Fibroblast of lung (primary cell): ENCODE measurements at regions not wholly inside any gene's neighbourhood (a gene's known extent, or its start where the extent isn't known, plus 50 kb on each side); places are given as distances from the start of the nearest gene placed in this dataset.
"Not testable (repeated sequence)": the region's sequence is repeated elsewhere in the genome, so short reads cannot be mapped to it uniquely, and the experiment has no call there.

Experiments used
- DNase-seq, 2 donors: peaks; one replicate each; pipeline versions ENCODE4 v3.0.0 to v3.0.0-alpha.2; 2010; ENCODE audit warnings: low read depth in 2 of 2
- H2AFZ ChIP-seq: 2 replicates; pipeline ENCODE4 v1.5.1; 2012; ENCODE audit warnings: low read length, control low read depth, inconsistent platforms
- H3K27ac ChIP-seq: 2 replicates; pipeline ENCODE4 v1.5.1; 2011; ENCODE audit warnings: low read length, control low read depth; ENCODE audit not compliant: insufficient read depth
- H3K27me3 ChIP-seq: 2 replicates; pipeline ENCODE4 v1.5.1; 2011; ENCODE audit warnings: mild to moderate bottlenecking, low read length; ENCODE audit not compliant: control insufficient read depth, insufficient read depth
- H3K36me3 ChIP-seq: 2 replicates; pipeline ENCODE4 v1.5.1; 2011; ENCODE audit warnings: low read length; ENCODE audit not compliant: control insufficient read depth, insufficient read depth
- H3K4me1 ChIP-seq: 2 replicates; pipeline ENCODE4 v1.5.1; 2011; ENCODE audit warnings: low read length; ENCODE audit not compliant: control insufficient read depth, insufficient read depth; ENCODE audit errors: extremely low read depth
- H3K4me2 ChIP-seq: 2 replicates; pipeline ENCODE4 v1.5.1; 2011; ENCODE audit warnings: low read length, control low read depth; ENCODE audit not compliant: insufficient read depth; ENCODE audit errors: extremely low read depth
- H3K4me3 ChIP-seq, 4 experiments: fragments of 200-600 bp in 1 of 4; sonication (generic) in 1 of 4; replicated peaks in 1 of 4; 2 replicates each; pipeline ENCODE4 v1.5.1; 2011 to 2016; ENCODE audit warnings: low read length in 4 of 4, low read depth in 3 of 4, mild to moderate bottlenecking in 3 of 4, control low read depth in 2 of 4, inconsistent platforms in 1 of 4, mixed read lengths in 1 of 4; ENCODE audit not compliant: insufficient read depth in 1 of 4; ENCODE audit errors: control extremely low read depth in 1 of 4
- H3K79me2 ChIP-seq: 2 replicates; pipeline ENCODE4 v1.5.1; 2012; ENCODE audit warnings: mild to moderate bottlenecking, low read length, inconsistent platforms; ENCODE audit not compliant: control insufficient read depth, insufficient read depth
- H3K9ac ChIP-seq: 2 replicates; pipeline ENCODE4 v1.5.1; 2011; ENCODE audit warnings: mild to moderate bottlenecking, low read length, control low read depth; ENCODE audit not compliant: insufficient read depth
- H3K9me3 ChIP-seq: 2 replicates; pipeline ENCODE4 v1.5.1; 2012; ENCODE audit warnings: low read depth, low read length; ENCODE audit not compliant: control insufficient read depth, insufficient read depth
- H4K20me1 ChIP-seq: 2 replicates; pipeline ENCODE4 v1.5.1; 2011; ENCODE audit warnings: low read length; ENCODE audit not compliant: control insufficient read depth, insufficient read depth; ENCODE audit errors: extremely low read depth
- CTCF ChIP-seq, 2 donors: IDR thresholded peaks in 1 of 2; conservative IDR thresholded peaks in 1 of 2; 1 replicate in 1 of 2; 2 replicates in 1 of 2; pipeline ENCODE4 v1.5.1; 2011 to 2012; ENCODE audit warnings: low read length in 2 of 2, control low read depth in 1 of 2, inconsistent platforms in 1 of 2, low read depth in 1 of 2, mild to moderate bottlenecking in 1 of 2
- EZH2 ChIP-seq: IDR thresholded peaks from 2 replicates; pipeline ENCODE4 v1.5.1; 2012; ENCODE audit warnings: low read length, control low read depth, mild to moderate bottlenecking; ENCODE audit errors: missing control alignments

- Histone ChIP-seq H2AFZ (no peak overlapping the region), H3K9me3 (no peaks in the 10 kb centered on the region), H3K27me3 (no peaks in the 10 kb centered on the region), H3K27ac (no peak overlapping the region), H3K9ac (no peak overlapping the region), H4K20me1 (no peaks in the 10 kb centered on the region), H3K4me2 (no peak overlapping the region), H3K4me3 (no peak overlapping the region), H3K4me1 (no peaks in the 10 kb centered on the region), H3K79me2 (no peaks in the 10 kb centered on the region), H3K36me3 (no peaks in the 10 kb centered on the region)
- TF ChIP-seq EZH2 (no peak), CTCF (conservative IDR thresholded peaks at IDR 0.05 in 1 of 2, IDR thresholded peaks at IDR 0.05 in 1 of 2; ENCODE audit: low read depth in 1 of 2, low read length in 2 of 2) (no peak)
- no peak for DNase-seq
Measured at GRCh38 chr4:179719766-179720450, 2277.7 kb upstream of the AGA start.

GRCh38 chr4:179726491-179726890 lies 2284.3 kb upstream of the AGA start:
- DNase-seq, H3K79me2 ChIP-seq, H3K9ac ChIP-seq, H4K20me1 ChIP-seq, H3K4me1 ChIP-seq, H3K27me3 ChIP-seq, H3K36me3 ChIP-seq, H3K27ac ChIP-seq, H3K9me3 ChIP-seq, H3K4me2 ChIP-seq, H3K4me3 ChIP-seq, H2AFZ ChIP-seq: not testable (repeated sequence)

- Histone ChIP-seq H3K27me3 (no peaks in the 10 kb centered on the region), H3K36me3 (no peaks in the 10 kb centered on the region), H3K27ac (no peak overlapping the region), H3K4me2 (no peak overlapping the region), H4K20me1 (no peaks in the 10 kb centered on the region), H2AFZ (no peak overlapping the region), H3K79me2 (no peaks in the 10 kb centered on the region), H3K4me1 (no peaks in the 10 kb centered on the region), H3K4me3 (no peak overlapping the region), H3K9me3 (no peaks in the 10 kb centered on the region), H3K9ac (no peak overlapping the region)
- DNase-seq: no peak
- TF ChIP-seq CTCF (conservative IDR thresholded peaks at IDR 0.05 in 1 of 2, IDR thresholded peaks at IDR 0.05 in 1 of 2; ENCODE audit: low read depth in 1 of 2, low read length in 2 of 2) (no peak), EZH2 (no peak)
Measured at GRCh38 chr4:179728305-179728704, 2286.1 kb upstream of the AGA start.

- not testable (repeated sequence) for H3K36me3 ChIP-seq, H3K4me2 ChIP-seq, H3K79me2 ChIP-seq, H3K9ac ChIP-seq, H3K27me3 ChIP-seq, H3K9me3 ChIP-seq, H3K4me1 ChIP-seq, H4K20me1 ChIP-seq, H2AFZ ChIP-seq, H3K4me3 ChIP-seq, H3K27ac ChIP-seq, DNase-seq
Measured at GRCh38 chr4:179736820-179737219, 2294.6 kb upstream of the AGA start.
